ENCODE measurements at regions not wholly inside any gene's neighbourhood (a gene's known extent, or its start where the extent isn't known, plus 50 kb on each side); places are given as distances from the start of the nearest gene placed in this dataset.
"Not testable (repeated sequence)": the region's sequence is repeated elsewhere in the genome, so short reads cannot be mapped to it uniquely, and the experiment has no call there.

DNA sequence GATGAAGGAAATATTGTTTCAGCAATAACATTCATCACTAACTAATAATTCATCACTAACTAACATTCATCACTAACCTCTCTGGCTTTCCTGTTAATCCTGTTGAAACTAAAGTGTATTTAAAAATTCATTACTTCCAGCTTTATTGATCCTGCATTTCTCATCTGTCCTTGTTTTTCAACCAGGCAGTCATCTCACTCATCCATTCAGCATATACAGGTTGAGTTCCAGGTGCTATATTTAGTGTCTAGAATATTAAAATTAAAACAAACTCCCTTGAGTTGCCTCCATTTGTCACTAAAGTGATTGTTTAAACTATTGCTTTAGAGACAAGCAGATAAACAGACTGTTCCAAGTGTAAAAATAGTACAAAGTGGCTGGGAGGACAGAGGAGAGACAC, 58.1 kb downstream of the ATXN7L3B start:
- no peak for DNase-seq

DNA sequence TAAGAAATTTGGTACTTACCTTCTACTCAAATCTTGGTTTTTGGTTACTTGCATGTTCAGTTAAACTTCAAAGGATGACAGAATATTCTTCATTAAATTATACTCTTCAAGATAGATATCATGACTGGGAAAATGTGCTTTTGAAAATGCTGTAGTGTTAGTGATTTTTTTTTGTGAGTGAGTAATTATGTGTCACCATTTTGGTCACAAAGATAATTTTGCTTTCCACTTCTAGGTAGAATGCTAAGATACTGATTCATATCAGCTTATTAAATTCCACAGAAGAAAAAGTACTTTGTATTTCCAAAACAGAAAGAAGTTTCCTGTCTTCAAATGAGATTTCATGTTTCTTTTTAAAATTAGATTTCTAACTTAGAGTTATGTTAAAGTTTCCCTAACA, 61.2 kb downstream of the ATXN7L3B start:
- no peak for DNase-seq

DNA sequence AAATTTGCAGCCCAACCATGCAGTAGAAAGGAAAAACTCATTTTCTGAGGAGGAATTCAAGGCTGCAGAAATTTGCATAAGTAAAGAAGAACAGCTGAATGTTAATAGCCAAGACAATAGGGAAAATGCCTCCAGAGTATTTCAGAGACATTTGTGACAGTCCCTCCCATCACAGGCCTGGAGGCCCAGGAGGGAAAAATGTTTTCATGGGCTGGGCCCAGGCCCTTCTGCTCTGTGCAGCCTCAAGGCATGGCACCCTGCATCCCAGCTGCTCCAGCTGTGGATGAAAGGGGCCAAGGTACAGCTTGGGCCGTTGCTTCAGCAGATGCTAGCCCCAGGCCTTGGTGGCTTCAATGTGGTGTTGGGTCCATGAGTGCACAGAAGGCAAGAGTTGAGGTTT, 62.3 kb downstream of the ATXN7L3B start:
- DNase-seq = no peak

DNA sequence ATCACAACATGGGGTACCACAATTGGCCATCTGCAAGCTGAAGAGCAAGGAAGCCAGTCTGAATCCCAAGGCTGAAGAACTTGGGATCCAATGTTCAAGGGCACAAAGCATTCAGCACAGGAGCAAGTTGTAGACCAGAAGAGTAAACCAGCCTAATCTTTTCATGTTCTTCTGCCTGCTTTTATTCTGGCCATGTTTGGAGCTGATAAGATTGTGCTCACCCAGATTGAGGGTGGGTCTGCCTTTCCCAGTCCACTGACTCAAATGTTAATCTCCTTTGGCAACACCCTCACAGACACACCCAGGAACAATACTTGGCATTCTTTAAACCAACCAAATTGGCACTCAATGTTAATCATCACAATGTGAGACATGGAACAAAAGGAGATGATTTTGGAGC, 63.2 kb downstream of the ATXN7L3B start:
- not testable (repeated sequence) for DNase-seq

DNA sequence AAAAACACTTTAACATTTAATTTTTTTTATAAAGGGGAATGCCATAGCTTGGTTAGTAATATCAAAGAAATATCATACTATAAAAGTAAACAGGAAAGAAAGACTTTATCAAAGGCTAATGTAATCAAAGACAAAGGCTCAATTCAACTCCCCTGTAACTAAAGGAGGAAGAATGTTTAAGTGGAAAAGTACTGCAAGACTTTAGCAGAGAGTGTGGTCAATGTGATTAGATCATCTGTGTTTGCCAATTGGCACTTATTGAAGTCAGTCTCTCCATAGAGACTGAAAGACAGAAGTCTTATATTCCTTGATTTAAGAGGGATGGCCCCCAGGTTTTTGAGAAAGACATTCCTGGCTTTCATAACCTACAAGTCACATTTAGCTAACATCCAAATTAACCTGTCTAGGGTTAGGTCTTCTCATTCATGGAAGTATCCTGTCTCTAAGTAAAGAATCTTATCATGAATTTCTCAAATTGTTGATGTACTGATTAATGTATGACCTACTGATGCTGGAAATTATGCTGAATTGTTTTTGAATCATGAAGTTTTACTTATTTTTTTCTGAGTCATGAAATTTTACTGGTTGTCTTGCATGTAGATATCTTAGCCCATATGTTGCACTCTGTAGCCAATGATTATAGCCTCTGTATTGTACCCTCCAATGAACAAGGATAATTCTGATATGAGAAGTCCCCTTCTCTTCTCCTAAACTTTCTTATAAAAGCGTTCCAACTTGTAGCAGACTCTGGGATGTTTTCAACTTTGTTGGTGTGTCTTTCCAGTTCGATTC, 65.4 kb downstream of the ATXN7L3B start:
- no peak for DNase-seq

DNA sequence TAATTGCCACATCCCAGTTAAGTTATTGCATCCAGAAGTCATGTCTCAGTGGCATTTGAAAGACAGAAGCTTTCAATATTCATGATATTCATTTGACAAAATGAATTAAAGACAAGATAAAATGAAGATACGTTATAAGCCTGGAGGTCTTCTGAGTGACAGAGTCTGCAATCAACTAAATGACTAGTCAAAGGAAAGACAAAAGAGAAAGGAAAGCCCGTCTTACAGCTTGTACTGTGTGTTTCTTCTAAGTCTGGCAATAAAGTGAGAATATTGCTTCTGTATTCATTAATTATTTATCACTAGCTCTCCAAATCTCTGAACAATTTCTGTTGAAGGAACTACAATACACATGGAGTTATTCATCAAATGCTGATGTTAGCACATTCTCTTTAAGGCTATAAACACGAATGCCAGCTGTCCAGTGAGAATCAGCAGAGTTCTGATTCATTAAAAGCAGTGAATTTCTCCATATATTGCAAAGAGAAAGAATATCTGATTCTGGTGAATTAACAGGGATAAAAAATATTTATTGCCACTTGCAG, 70.7 kb downstream of the ATXN7L3B start:
- no peak for DNase-seq

DNA sequence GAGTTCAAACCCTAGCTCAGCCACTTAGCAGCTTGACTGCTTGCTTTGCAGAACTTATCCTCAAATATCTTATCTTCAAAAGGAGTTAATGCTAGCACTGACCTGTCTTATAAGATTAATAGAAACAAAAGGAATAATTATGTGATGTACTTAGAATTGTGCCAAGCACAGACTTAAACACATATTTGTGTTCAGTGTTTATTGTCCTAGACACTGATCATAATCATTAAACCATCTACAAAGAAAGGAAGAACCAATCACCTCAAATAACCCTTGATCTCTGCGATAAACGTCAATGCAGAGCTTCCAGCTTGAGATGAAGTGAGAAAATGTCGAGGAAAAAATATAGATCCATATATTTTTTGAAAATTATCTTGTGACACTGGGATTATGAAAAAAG, 73.1 kb downstream of the ATXN7L3B start:
- no peak for DNase-seq

DNA sequence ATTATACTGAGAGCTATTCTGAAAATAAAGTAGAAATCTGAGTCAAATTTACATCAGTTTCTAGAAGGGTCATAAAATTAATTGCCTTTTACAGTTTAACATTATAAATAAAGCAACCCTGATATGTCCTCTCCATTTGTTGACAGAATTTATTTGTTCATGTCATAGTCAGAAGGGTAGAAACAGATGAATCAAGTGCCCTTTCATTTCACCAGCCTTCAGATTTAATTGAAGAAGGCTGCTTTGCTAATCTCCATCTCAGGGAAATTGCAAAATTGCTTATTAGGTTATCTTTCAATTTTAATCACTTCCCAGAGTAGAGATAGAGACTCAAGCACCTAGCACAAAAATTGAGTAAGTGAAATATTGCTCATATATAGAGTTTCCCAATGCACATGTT, 76.8 kb downstream of the ATXN7L3B start:
- DNase-seq = no peak

DNA sequence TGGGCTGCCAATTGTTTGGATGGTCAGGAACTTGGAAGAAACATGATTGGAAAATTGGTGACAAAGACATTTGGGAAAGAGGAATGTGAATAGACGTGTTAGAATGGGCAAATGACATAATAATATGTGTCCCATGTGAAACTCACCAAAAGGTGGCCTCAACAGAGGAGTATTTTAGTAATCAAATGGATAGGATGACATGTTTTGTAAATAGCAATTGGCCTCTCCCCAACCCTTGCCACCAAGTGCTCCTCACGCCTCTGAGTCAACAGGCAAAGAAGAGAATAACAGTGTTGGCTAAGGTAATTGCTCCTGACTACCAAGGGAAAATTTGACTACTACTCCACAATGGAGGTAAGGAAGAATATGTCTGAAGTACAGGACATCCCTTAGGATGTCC, 81.4 kb downstream of the ATXN7L3B start:
- DNase-seq = no peak

DNA sequence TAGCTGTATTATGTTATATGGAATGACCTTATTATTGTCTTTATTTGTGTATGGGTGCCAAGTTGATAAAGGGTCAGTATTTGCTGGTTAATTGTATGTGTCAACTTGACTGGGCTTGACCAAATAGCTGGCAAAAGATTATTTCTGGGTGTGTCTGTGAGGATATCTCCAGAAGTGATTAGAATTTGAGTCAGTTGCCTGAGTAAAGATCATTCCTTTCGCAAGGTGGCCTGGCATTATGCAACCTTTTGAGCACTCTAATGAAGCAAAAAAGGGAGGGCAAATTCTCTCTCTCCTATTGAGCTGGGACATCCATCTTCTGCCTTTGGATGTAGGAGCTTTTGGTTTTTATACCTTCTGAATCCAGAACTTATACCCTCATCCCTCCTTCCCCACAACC, 82.2 kb downstream of the ATXN7L3B start:
- no peak for DNase-seq

DNA sequence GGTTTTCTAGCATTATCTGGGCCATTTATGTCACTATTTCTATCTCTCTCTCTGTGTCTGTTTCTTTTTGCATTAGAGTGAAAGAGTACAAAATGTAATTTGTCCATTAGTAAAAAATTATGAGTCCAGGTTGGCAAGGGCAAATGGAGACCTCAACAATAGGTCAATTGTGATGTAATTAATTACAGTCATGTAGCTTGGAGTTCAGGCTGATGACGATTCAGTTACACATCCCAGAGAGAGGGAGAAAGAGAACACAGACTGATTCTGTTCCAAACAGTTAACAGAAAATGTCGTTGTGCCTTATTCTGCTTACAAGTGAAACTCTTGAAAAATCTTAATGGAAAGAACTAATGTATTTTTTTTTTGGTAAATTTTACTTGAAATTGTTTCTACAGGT, 83.3 kb downstream of the ATXN7L3B start:
- no peak for DNase-seq

DNA sequence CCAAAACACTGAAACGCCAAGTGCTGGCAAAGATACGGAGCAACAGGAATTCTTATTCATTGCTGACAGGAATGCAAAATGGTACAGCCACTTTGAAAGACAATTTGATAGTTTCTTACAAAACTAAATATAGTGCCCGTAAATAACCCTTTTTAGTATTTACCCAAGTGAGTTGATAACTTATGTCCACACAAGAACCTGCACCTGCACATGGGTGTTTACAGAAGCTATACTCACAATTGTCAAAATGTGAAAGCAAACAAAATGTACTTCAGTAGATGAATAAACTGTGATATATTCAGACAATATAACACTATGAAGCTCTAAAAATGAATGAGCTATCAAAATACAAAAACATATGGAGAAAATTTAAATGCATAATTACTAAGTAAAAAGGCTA, 86.6 kb downstream of the ATXN7L3B start:
- no peak for DNase-seq

DNA sequence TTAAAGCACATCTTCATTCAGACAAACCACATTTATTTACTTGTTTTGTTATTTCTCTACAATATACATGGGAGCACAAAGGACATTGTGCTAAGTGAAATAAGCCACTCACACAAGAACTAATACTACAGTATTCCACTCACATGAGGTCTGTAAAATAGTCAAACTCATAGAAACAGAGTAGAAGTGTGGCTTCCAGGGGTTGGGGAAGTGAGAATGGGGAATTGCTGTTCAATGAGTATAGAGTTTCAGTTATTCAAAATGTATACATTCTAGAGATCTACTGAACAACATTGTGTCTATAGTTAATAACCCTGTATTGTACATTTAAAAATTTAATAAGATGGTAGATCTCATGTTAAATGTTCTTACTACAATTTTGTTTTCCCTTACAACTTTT, 88.8 kb downstream of the ATXN7L3B start:
- DNase-seq = no peak

DNA sequence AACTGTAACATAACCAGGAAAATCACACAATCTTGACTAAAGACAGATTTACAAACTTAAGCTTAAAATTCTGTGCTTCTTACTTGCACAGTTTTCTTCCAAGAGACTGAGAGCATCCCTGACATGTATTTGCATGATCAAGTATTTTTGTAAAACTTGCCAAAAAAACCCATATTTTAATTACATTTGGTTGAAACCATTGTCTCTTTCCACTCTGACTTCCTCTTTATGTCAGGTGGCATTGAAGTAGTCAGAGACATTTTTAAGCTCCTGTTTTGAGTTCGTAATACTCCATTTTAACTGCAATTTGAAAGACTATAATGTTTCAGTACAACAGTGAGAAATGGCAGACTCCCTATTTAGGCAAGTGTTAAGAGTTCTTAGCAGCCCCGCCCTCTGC, 103.6 kb downstream of the ATXN7L3B start:
- DNase-seq = no peak

DNA sequence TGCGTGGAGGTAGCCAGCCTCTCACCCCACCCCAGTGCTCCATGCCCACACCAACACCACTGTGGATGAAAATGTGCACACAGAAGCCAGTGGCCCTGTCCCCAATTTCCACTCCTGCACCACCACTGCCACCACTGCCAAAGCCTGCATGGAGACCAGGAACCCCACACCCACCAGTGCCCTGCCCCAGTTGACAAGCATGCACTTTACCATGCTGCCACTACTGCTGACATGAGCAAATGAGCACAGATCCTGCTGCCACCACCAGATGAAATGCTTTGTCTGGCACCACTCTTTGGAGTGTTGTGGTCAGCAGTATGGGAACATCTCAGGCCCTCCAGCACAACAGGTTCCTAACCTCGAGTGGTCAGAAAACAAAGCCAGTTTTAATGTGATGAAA, 104.1 kb downstream of the ATXN7L3B start:
- no peak for DNase-seq

DNA sequence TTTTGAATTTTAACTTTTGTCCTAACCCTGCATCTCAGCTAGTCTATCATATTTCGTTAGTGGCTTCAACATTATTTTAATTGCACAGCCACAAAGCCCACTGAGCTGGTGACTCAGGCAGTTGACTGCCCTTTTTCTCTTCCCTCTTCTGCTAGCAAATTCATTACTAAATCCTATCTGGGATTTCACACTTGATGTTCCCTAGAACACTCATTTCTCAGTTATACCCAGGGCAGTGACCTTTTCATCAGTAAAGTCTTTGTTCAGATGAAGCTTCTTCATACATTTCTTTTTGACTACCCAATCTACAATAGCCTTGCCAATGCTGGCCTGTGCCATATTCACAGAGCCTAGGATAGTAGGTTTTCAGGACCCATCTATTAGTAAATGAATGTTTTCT, 107.0 kb downstream of the ATXN7L3B start:
- no peak for DNase-seq

DNA sequence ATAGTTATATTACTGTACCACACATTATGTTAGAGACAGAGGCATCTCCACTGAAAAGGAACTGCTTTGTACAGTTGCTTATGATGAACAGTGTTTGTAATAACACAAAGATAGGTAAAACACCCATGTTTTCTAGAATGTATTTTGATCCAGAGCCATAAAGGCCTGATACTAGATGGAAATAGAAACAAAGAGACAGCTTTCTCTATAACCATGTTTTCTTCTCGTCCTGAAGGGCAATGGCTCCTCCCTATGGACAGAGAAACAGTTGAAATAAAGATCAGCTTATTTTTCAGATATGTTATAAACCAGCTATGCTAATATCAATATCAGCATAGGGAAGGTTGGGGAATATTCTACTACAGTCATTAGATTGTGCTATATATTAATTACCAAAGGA, 109.2 kb downstream of the ATXN7L3B start:
- no peak for DNase-seq

DNA sequence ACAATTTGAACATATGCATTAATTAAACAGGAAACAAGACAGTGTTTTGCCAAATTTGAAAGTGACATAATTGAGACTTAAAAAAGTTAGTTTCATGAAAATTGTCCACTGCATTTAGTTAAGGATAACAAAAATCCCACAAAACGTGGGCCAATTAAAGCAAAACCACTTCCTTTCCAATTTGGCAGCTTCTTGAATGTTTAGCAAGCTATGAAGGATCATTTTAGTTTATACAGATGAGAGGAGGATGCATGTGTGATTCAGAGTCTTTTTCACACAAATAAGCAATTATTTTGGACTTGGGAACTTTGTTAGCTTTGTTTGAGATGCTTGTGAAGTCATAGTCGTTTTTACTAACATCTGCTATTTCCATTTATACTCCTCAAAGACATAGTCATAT, 109.6 kb downstream of the ATXN7L3B start:
- DNase-seq = no peak

DNA sequence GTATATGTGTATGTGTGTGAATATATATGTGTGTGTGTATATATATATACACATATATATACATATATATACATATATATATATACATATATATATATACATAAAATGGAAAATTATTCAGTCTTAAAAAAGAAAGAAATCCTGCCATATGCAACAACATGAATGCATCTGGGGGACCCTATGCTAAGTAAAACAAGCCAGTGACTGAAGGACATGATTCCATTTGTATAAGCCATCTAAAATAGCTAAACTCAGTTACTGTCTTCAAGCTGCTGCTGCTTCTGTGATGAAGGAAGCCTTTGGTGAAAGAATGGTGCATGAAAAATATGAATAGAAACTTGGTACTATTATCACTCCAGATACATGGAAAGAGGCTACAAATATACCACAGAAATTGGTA, 118.6 kb downstream of the ATXN7L3B start:
- DNase-seq = no peak

DNA sequence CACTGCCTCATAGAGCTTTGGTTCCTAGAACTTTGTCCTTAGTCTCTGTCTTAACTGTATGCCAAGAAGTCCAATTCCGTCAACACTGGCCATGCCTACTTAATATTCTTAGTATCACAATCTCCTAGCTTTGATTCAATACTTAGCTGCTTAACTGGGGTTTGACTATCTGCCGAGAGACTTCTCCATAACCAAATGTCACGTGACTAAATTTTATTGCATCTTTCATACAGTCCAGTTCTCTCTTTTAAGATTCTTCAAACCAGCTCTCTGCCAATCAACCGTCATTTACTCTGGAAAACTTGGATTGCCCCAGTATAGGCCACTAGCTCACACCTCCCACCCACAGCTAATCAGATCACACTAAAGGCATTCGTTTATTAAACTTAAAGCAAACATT, 122.8 kb downstream of the ATXN7L3B start:
- DNase-seq = no peak

DNA sequence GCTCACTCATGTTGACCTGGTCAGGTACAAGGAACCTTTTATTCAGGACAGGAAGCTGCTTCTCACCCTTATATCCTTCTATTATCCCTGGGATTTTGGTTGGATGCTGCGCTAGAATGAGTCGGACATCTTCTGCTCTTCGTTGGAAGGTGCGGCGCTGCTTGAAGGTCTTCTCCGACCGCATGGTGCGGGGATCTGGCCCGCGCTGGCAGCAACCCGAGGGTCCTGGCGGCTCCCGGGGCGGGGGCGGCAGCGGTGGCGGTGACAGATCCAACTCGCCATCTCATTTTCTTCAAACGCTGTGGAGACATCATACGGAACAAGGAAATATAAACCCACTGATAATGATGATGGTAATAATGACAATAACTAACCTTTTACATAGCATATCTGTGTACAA, 126.3 kb downstream of the ATXN7L3B start:
- DNase-seq = no peak

DNA sequence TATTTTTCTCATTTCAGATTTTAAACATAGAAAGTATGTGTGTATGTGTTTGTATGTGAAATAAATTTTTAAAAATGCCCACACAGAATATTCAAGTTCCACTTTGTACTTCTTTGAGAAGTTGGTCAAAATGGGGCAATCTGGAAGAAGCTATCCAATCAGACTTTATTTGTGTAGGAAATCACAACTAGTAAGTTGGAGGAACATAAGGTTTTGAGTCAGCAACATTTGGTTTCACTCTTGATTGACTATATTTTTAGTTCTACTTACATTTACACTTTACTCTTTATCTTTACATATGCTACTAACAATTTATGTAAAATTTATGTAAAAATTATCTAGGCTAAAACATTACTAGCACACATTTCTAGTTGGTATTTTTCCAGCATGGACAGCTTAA, 128.1 kb downstream of the ATXN7L3B start:
- DNase-seq = no peak

DNA sequence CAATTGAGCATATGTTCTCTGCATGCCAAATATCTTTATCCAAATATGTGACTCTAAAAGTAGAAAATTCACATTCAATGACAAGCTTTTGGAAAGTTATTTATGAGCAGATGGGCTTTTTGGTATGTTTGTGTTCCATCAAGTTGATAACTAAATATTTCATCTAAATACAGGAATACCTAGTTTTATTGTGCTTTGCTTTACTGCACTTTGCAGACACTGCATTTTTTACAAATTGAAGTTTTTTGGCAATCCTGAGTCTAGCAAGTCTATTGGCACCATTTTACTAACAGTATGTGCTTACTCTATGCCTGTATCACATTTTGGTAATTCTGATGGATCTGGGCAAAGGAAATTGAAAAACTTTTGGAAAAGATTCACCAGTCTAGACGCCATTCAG, 133.8 kb downstream of the ATXN7L3B start:
- no peak for DNase-seq

DNA sequence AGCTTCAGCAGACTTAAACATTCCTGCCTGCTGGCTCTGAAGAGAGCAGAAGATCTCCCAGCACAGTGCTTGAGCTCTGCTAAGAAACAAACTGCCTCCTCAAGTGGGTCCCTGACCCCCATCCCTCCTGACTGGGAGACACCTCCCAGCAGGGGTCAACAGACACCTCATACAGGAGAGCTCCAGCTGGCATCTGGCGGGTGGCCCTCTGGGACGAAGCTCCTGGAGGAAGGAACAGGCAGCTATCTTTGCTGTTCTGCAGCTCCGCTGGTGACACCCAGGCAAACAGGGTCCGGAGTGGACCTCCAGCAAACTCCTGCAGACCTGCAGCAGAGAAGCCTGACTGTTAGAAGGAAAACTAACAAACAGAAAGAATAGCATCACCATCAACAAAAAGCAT, 139.3 kb downstream of the ATXN7L3B start:
- DNase-seq = not testable (repeated sequence)

DNA sequence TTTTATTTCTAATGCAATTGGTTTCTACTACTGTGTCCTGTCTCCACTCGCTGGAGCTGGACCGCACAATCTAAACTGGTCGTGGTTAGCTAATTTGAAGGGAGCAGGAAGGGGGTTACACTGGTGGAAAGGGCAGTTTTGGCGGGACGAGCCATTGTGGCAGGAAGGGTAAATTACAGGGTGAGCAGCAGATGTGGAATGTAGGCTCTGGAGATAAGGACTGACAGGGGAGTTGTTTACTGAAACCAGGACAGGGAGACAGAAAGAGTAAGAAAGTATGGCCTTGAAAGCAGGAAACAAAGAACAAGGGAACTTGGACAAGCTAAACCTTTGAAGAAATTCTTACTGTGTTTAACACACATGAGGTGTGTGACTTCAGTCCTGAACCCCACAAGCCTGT, 147.8 kb downstream of the ATXN7L3B start:
- no peak for DNase-seq
